Transverse colon (tissue), 4 donors: ENCODE measurements at regions not wholly inside any gene's neighbourhood (a gene's known extent, or its start where the extent isn't known, plus 50 kb on each side); places are given as distances from the start of the nearest gene placed in this dataset.

ENCODE experiments used
- POLR2AphosphoS5 ChIP-seq, 3 donors: sonication (generic); formaldehyde crosslinking; IDR thresholded peaks; one replicate each; pipeline ENCODE4 v1.6.1; 2016; ENCODE audit warnings: antibody characterized with exemption in 3 of 3
- TF ChIP-seq, protein P1 (sequence below), 5 experiments: fragments of 200-600 bp in 3 of 5; fragments of 450-650 bp in 2 of 5; sonication (generic) in 3 of 5; IDR thresholded peaks; 1 replicate in 2 of 5; 2 replicates in 3 of 5; pipeline ENCODE4 v1.5.1; 2016 to 2017; ENCODE audit warnings: antibody characterized with exemption in 5 of 5, inconsistent platforms in 3 of 5, mild to moderate bottlenecking in 2 of 5, moderate library complexity in 1 of 5

DNA sequence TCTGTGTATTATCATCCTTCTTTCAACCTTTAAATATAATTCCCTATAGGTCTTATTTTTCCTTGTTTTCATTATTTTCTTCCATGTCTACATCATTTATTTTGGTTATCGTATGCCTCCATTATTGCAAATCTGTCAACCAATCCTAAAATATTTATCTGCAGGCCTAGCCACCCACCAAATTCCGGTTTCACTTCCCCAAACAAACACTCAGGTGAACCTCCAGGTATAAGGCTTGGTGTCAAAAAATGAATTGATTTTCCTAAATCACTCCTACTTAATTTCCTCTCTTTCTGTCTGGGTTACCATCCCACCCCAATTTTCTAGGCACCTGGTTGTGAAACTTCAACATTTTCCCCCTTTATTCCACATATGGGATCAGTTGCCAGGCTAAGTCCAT lies 111.9 kb upstream of the LINC00305 start:
- no peak for TF ChIP-seq POLR2AphosphoS5 (IDR thresholded peaks at IDR 0.05)
- TF ChIP-seq, protein P1, sequence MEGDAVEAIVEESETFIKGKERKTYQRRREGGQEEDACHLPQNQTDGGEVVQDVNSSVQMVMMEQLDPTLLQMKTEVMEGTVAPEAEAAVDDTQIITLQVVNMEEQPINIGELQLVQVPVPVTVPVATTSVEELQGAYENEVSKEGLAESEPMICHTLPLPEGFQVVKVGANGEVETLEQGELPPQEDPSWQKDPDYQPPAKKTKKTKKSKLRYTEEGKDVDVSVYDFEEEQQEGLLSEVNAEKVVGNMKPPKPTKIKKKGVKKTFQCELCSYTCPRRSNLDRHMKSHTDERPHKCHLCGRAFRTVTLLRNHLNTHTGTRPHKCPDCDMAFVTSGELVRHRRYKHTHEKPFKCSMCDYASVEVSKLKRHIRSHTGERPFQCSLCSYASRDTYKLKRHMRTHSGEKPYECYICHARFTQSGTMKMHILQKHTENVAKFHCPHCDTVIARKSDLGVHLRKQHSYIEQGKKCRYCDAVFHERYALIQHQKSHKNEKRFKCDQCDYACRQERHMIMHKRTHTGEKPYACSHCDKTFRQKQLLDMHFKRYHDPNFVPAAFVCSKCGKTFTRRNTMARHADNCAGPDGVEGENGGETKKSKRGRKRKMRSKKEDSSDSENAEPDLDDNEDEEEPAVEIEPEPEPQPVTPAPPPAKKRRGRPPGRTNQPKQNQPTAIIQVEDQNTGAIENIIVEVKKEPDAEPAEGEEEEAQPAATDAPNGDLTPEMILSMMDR (IDR thresholded peaks at IDR 0.05): no peak
